ENCODE measurements at regions not wholly inside any gene's neighbourhood (a gene's known extent, or its start where the extent isn't known, plus 50 kb on each side); places are given as distances from the start of the nearest gene placed in this dataset.

DNA sequence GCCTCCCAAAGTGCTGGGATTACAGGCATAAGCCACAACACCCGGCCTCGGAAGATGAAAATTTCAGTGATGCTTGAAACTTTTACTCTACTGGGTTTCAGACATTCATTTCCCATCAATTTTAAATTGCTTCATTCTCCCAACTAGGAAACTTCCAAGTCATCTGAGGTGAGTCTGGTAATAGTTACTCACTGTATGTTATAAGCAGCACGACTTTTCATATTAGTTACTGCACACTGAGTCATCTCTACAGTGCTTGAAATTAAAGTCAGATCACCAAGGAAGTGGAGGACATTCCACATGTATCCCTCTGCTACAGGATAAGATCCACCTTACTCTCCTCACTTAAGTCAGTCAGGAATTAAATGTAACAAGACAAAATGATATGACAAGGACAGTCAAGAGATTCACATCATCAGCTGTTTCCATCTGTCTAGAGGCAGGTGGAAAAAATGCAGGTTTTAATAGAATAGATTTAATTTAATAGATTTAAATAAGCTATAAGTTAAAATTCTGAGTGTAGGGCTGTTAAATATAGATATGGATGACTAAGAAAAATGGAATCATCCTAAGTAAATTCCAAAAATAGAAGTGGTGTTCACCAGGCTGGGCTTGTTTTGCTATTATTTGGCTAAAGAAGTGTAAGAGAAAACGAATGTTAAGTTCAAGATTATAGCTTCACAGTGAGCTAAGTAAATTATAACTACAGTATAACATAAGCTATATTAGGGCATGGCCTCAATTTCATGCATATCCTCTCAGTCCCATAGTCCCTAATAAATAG is 104.4 kb downstream of the TMCO5A start:
- peaks cover 0 to 25% of the 10 kb centered on the region in 2 donors for H3K4me1 ChIP-seq
- H3K27ac ChIP-seq = no peak overlapping the region
- intact Hi-C loops (cut with DNase I) = no loop called here
- no peak for TF ChIP-seq CTCF (IDR thresholded peaks at IDR 0.05)
- no peaks in the 10 kb centered on the region for H3K36me3 ChIP-seq
- H3K4me3 ChIP-seq = no peak overlapping the region
- no peaks in the 10 kb centered on the region for H3K9me3 ChIP-seq
- ATAC-seq = peak; percentile 28
- H3K27me3 ChIP-seq = no peaks in the 10 kb centered on the region
- no peak for DNase-seq

- no peak for DNase-seq
- no peak for ATAC-seq
These were observed 106.2 kb downstream of the TMCO5A start for GRCh38 chr15:38040615-38041014.

GRCh38 chr15:38041576-38041975 is 107.1 kb downstream of the TMCO5A start:
- ATAC-seq (no peak), DNase-seq (no peak)
- Histone ChIP-seq H3K36me3 (no peaks in the 10 kb centered on the region), H3K27me3 (no peaks in the 10 kb centered on the region), H3K27ac (no peak overlapping the region), H3K4me3 (no peak overlapping the region), H3K4me1 (peaks cover 0 to 26% of the 10 kb centered on the region in 2 donors), H3K9me3 (no peaks in the 10 kb centered on the region)
- intact Hi-C loops (cut with DNase I) = no loop called here
- no peak for TF ChIP-seq CTCF (IDR thresholded peaks at IDR 0.05)

More at GRCh38 chr15:38040615-38041014, 106.2 kb downstream of the TMCO5A start:
- intact Hi-C loops (cut with DNase I) = no loop called here
- Histone ChIP-seq H3K4me3 (no peak overlapping the region), H3K27ac (no peak overlapping the region), H3K4me1 (peaks cover 0 to 26% of the 10 kb centered on the region in 2 donors), H3K36me3 (no peaks in the 10 kb centered on the region), H3K9me3 (no peaks in the 10 kb centered on the region), H3K27me3 (no peaks in the 10 kb centered on the region)
- no peak for TF ChIP-seq CTCF (IDR thresholded peaks at IDR 0.05)

- TF ChIP-seq CTCF (IDR thresholded peaks at IDR 0.05) = no peak
- ATAC-seq (no peak), DNase-seq (no peak)
- Histone ChIP-seq H3K27ac (peak overlapping the region in 1 of 2 donors; percentile 55), H3K36me3 (no peaks in the 10 kb centered on the region), H3K9me3 (no peaks in the 10 kb centered on the region), H3K27me3 (no peaks in the 10 kb centered on the region), H3K4me3 (no peak overlapping the region), H3K4me1 (peaks cover 0 to 26% of the 10 kb centered on the region in 2 donors)
- intact Hi-C loops (cut with DNase I) = no loop called here
These were observed 107.8 kb downstream of the TMCO5A start for GRCh38 chr15:38042211-38042610.

GRCh38 chr15:38042707-38043445 is 108.4 kb downstream of the TMCO5A start:
- ATAC-seq (peak; percentile 65), DNase-seq (no peak)
- Histone ChIP-seq H3K4me3 (no peak overlapping the region), H3K9me3 (no peaks in the 10 kb centered on the region), H3K27me3 (no peaks in the 10 kb centered on the region), H3K36me3 (no peaks in the 10 kb centered on the region), H3K4me1 (peaks cover 0 to 26% of the 10 kb centered on the region in 2 donors), H3K27ac (peak overlapping the region in 1 of 2 donors; percentile 55)
- no peak for TF ChIP-seq CTCF (IDR thresholded peaks at IDR 0.05)
- intact Hi-C loops (cut with DNase I) = no loop called here

Measured in left lung (tissue), 4 donors.